ENCODE measurements at regions not wholly inside any gene's neighbourhood (a gene's known extent, or its start where the extent isn't known, plus 50 kb on each side); places are given as distances from the start of the nearest gene placed in this dataset.
A peak's percentile ranks its signal among the peaks of the same experiment; 100 is the strongest.

GRCh38 chr2:203804070-203804469 lies 63.5 kb upstream of the CTLA4 start:
- TF ChIP-seq EZH2phosphoT487 (IDR thresholded peaks at IDR 0.05; ENCODE audit: insufficient read depth, low read depth): peak; percentile 77; the same call in 1 of the 2 replicates
- TF ChIP-seq EZH2 (IDR thresholded peaks at IDR 0.05; ENCODE audit: insufficient read depth, poor library complexity, severe bottlenecking): no peak

All from GM23248 (cell line).